Astrocyte of the cerebellum (primary cell): ENCODE measurements at regions not wholly inside any gene's neighbourhood (a gene's known extent, or its start where the extent isn't known, plus 50 kb on each side); places are given as distances from the start of the nearest gene placed in this dataset.

Source experiments
- DNase-seq: peaks from one replicate; pipeline ENCODE4 v3.0.0-alpha.2; 2011; ENCODE audit warnings: low read depth
- H3K4me3 ChIP-seq: 2 replicates; pipeline ENCODE4 v1.5.1; 2011; ENCODE audit warnings: mild to moderate bottlenecking, low read depth, low read length, moderate library complexity
- in situ Hi-C: cut with HindIII; loops from 2 replicates; pipeline ENCODE4 v1.10.0; 2017; ENCODE audit warnings: low sequenced_read_pairs
- TF ChIP-seq, protein P1 (sequence below): IDR thresholded peaks from 2 replicates; pipeline ENCODE4 v1.5.1; 2012; ENCODE audit warnings: low read length, low read depth, moderate library complexity, mild to moderate bottlenecking; ENCODE audit errors: missing control alignments

DNA sequence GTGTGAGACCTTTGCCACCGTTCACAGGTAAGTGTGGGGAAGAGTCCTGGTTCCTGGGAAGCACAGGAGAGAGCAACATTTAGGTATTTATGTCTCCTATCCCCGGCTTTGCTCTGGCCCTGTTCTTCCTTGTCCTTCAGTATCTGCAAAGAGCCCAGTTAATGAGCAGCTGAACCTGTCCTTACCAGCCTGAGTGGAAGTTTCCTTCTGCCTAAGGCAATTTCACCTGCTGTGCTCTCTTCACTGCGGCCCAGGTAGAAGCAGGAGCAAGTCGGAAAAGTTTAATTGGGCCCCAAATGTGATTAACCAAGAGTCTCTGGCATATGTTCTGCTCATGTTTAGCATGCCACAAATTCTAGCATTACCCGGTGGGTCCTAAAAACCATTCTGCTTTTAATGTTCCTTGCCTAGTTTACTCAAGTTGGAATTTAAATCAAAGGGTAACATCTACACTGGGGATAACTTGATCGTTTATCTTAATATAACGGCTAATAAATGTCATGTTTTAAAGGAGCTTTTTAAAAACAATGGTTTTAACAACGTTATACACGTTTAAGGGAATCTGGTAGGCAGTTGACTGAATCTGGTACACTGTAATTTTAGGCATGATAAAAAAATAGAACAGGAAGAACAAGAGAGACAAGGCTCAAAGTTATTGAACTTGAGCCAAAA lies 817.1 kb downstream of the TYW1 start:
- TF ChIP-seq, protein P1, sequence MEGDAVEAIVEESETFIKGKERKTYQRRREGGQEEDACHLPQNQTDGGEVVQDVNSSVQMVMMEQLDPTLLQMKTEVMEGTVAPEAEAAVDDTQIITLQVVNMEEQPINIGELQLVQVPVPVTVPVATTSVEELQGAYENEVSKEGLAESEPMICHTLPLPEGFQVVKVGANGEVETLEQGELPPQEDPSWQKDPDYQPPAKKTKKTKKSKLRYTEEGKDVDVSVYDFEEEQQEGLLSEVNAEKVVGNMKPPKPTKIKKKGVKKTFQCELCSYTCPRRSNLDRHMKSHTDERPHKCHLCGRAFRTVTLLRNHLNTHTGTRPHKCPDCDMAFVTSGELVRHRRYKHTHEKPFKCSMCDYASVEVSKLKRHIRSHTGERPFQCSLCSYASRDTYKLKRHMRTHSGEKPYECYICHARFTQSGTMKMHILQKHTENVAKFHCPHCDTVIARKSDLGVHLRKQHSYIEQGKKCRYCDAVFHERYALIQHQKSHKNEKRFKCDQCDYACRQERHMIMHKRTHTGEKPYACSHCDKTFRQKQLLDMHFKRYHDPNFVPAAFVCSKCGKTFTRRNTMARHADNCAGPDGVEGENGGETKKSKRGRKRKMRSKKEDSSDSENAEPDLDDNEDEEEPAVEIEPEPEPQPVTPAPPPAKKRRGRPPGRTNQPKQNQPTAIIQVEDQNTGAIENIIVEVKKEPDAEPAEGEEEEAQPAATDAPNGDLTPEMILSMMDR: no peak
- in situ Hi-C loops: no loop called here
- no peak for DNase-seq
- no peak overlapping the region for H3K4me3 ChIP-seq

DNA sequence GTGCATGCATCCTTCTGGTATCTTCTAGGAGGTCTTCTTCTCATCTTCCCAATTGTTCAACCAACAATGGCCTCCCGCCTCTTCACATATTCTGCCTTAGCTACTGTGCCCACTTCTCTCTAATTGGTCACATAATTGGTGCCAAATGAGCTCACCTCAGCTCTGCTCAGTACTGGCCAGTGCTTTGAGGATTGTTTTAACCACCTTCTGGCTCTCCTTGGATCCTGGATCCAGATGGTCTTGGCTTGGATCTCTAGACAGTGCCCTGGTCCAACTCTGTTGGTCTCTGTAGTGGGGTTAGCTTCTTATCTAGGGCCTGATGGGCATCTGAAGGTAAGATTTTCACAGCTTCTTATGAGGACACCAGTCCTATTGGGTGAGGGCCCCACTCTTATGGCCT lies 820.8 kb downstream of the TYW1 start:
- no peak for DNase-seq
- H3K4me3 ChIP-seq: no peak overlapping the region
- TF ChIP-seq, protein P1: no peak
- in situ Hi-C loops: no loop called here

DNA sequence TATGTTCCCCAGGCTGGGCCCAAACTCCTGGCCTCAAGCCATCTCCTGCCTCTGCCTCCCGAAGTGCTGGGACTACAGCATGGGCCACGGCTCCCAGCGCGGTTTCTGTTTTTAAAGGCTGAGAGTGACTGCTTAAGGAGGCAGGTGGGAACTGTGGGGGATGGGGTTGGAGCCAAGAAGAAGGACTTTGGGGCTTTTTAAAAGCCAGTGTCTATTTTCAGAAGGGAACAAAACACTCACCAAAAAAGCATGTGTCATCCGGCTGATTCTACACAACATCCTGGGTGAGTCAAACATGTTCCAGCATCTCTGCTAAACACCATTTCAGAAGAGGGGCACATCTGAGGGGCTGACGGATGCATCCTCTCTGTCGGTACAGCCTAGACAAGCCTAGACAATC lies 824.5 kb downstream of the TYW1 start:
- H3K4me3 ChIP-seq: no peak overlapping the region
- in situ Hi-C loops: no loop called here
- DNase-seq: no peak
- TF ChIP-seq, protein P1: no peak

DNA sequence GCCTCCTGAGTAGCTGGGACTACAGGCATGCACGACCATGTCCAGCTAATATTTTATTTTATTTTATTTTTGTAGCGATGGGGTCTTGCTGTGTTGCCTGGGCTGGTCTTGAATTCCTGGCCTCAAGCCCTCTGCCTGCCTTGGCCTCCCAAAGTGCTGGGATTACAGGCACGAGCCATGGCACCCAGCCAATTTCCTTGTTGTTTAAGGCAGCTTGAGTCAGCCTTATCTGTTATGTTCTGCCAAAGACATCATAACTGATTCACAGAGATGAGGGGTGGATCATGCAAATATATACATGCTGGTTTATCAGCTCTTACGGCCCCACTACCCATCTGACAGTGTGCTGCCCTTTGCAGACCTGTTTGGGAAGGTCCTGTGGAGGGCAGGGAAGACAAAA lies 826.7 kb downstream of the TYW1 start:
- TF ChIP-seq, protein P1: no peak
- no peak overlapping the region for H3K4me3 ChIP-seq
- in situ Hi-C loops: no loop called here
- no peak for DNase-seq

DNA sequence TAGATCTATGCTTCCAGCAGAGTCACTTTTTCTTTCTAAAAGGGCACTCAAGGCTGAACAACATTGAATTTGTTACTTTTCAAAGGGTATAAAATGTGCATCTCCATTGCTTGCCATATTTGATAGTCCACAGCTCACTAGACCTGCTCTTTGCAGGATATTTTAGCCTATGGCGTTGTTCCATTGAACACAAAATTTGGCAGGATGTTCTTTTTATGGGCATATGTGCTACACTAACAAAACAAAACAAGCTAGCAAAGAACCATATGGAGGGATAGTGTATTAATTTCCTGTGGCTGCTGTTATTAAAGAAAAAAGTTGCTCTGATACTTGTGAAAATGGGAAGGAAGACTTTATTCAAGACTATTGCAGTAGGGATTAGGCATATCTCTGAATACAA lies 828.7 kb downstream of the TYW1 start:
- in situ Hi-C loops: no loop called here
- no peak overlapping the region for H3K4me3 ChIP-seq
- TF ChIP-seq, protein P1: no peak
- no peak for DNase-seq

DNA sequence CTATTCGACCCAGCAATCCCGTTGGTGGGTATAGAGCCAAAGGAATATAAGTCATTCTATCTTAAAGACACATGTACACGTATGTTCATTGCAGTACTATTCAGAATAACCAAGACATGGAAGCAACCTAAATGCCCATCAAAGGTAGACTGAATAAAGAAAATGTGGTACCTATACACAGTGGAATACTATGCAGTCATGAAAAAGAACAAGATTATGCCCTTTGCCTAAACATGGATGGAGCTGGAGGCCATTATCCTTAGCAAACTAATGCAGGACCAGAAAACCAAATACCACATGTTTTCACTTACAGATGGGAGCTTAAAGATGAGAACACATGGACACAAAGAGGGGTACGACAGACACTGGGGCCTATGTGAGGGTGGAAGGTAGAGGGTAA lies 845.3 kb downstream of the TYW1 start:
- no peak for DNase-seq
- in situ Hi-C loops: no loop called here
- no peak overlapping the region for H3K4me3 ChIP-seq
- TF ChIP-seq, protein P1: no peak
